DOHH2 (cell line): ENCODE measurements at regions not wholly inside any gene's neighbourhood (a gene's known extent, or its start where the extent isn't known, plus 50 kb on each side); places are given as distances from the start of the nearest gene placed in this dataset.

Experiments used
- CTCF ChIP-seq: fragments of 200-600 bp; sonication (generic); IDR thresholded peaks from one replicate; pipeline ENCODE4 v1.5.1; 2014; ENCODE audit warnings: antibody characterized with exemption, mild to moderate bottlenecking, low read depth, low read length; ENCODE audit not compliant: poor library complexity, severe bottlenecking
- EZH2phosphoT487 ChIP-seq: fragments of 200-600 bp; sonication (generic); IDR thresholded peaks from 2 replicates; pipeline ENCODE4 v1.6.1; 2017; ENCODE audit warnings: borderline replicate concordance, mild to moderate bottlenecking, antibody characterized with exemption, low read length, moderate library complexity, mixed read lengths

GRCh38 chr7:124101173-124101768, 68.4 kb upstream of the TMEM229A start:
- TF ChIP-seq CTCF, result peak; percentile 69
- no peak for TF ChIP-seq EZH2phosphoT487
